Calu3 (cell line): ENCODE measurements at regions not wholly inside any gene's neighbourhood (a gene's known extent, or its start where the extent isn't known, plus 50 kb on each side); places are given as distances from the start of the nearest gene placed in this dataset.

ENCODE experiments used
- BruUV-seq: library from RNA; stranded (reverse); fragments of 400-500 nt; replicated peaks from 2 replicates; lab custom pipeline; 2021; lab: Mats Ljungman, UMichigan
- CTCF ChIA-PET: fragments of 300-600 bp; sonication (Branson Sonifier 250); formaldehyde crosslinking; loops from one replicate; lab custom pipeline; 2022; ENCODE audit warnings: antibody characterized with exemption; lab: Charles Lee
- DNase-seq: peaks from one replicate; pipeline ENCODE4 v3.0.0; 2022
- H3K27ac Mint-ChIP-seq: one replicate; pipeline ENCODE4 v1.8.0; 2022; ENCODE audit warnings: mixed read lengths; ENCODE audit not compliant: unreplicated experiment
- H3K27me3 Mint-ChIP-seq: one replicate; pipeline ENCODE4 v1.8.0; 2022; ENCODE audit warnings: mixed read lengths; ENCODE audit not compliant: unreplicated experiment
- H3K36me3 Mint-ChIP-seq: one replicate; pipeline ENCODE4 v1.8.0; 2022; ENCODE audit warnings: mild to moderate bottlenecking, moderate library complexity, mixed read lengths; ENCODE audit not compliant: insufficient read depth, unreplicated experiment
- H3K4me1 Mint-ChIP-seq: one replicate; pipeline ENCODE4 v1.8.0; 2022; ENCODE audit warnings: mild to moderate bottlenecking, low read depth, mixed read lengths; ENCODE audit not compliant: unreplicated experiment
- H3K4me3 Mint-ChIP-seq: one replicate; pipeline ENCODE4 v1.8.0; 2022; ENCODE audit warnings: mild to moderate bottlenecking, low read depth, moderate library complexity, mixed read lengths; ENCODE audit not compliant: unreplicated experiment
- H3K9me3 Mint-ChIP-seq: one replicate; pipeline ENCODE4 v1.8.0; 2022; ENCODE audit warnings: low read depth, mixed read lengths; ENCODE audit not compliant: unreplicated experiment
- intact Hi-C: fragments of 100-400 bp; cut with micrococcal nuclease; formaldehyde crosslinking; loops from one replicate; pipeline ENCODE4 v1.10.0; 2022; ENCODE audit not compliant: unreplicated experiment
- TF ChIP-seq, protein P1 (sequence below): fragments of 200-600 bp; IDR thresholded peaks from one replicate; pipeline ENCODE4 v1.8.0; 2022; ENCODE audit warnings: antibody characterized with exemption; ENCODE audit not compliant: unreplicated experiment

DNA sequence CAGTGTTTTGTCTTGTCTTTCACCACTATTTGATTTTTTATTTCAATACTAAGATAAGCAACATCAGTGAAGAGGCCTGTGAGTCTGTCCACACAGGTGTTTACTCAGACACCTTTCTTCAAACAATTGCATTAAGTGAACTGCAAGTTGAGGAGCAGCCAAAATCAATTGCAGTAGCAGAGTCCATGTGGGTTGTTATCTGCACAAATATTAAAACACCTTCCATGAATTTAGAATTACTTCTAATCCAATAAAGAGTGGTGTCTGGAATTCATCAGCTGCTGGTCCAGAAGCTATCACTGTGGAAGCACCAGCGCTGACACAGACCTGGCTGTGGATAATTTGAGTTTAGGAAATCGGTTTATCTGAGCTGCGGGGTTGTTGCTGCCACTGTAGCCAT lies 83.5 kb upstream of the FAT3 start:
- Mint-ChIP-seq H3K36me3 (no peaks in the 10 kb centered on the region), H3K9me3 (no peaks in the 10 kb centered on the region), H3K27me3 (no peaks in the 10 kb centered on the region), H3K27ac (no peak overlapping the region), H3K4me1 (no peaks in the 10 kb centered on the region), H3K4me3 (no peak overlapping the region)
- DNase-seq: no peak
- intact Hi-C loops: no loop called here
- no TSS peak for BruUV-seq
- CTCF ChIA-PET: no interaction called here
- TF ChIP-seq, protein P1, sequence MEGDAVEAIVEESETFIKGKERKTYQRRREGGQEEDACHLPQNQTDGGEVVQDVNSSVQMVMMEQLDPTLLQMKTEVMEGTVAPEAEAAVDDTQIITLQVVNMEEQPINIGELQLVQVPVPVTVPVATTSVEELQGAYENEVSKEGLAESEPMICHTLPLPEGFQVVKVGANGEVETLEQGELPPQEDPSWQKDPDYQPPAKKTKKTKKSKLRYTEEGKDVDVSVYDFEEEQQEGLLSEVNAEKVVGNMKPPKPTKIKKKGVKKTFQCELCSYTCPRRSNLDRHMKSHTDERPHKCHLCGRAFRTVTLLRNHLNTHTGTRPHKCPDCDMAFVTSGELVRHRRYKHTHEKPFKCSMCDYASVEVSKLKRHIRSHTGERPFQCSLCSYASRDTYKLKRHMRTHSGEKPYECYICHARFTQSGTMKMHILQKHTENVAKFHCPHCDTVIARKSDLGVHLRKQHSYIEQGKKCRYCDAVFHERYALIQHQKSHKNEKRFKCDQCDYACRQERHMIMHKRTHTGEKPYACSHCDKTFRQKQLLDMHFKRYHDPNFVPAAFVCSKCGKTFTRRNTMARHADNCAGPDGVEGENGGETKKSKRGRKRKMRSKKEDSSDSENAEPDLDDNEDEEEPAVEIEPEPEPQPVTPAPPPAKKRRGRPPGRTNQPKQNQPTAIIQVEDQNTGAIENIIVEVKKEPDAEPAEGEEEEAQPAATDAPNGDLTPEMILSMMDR: no peak

DNA sequence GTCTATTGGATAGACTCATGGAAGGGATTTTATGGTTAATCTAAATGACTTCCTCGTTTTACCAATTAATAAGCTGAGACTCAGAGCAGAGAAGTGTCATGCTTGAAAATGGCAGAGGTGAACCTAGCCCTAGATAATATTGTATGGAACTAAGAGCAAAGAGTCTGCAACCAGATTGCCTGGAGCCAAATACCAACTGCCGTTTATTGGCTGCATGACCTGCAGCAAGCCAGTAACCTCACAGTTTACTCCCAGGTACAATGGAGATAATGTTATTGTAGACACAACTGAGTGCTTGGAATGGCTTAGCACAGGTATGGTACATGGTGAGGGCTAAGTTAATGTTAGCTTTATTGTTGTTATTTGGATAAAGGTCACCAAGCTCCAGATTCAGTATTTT lies 84.6 kb upstream of the FAT3 start:
- Mint-ChIP-seq H3K27me3 (no peaks in the 10 kb centered on the region), H3K9me3 (no peaks in the 10 kb centered on the region), H3K36me3 (no peaks in the 10 kb centered on the region), H3K4me3 (no peak overlapping the region), H3K27ac (no peak overlapping the region), H3K4me1 (no peaks in the 10 kb centered on the region)
- BruUV-seq: no TSS peak
- TF ChIP-seq, protein P1: no peak
- DNase-seq: no peak
- CTCF ChIA-PET: interaction anchor here (0.7 kb wide), 1 partner anchor 488 kb away, joined by 3 read pairs; no protein-coding TSS in a partner anchor
- intact Hi-C loops: no loop called here

DNA sequence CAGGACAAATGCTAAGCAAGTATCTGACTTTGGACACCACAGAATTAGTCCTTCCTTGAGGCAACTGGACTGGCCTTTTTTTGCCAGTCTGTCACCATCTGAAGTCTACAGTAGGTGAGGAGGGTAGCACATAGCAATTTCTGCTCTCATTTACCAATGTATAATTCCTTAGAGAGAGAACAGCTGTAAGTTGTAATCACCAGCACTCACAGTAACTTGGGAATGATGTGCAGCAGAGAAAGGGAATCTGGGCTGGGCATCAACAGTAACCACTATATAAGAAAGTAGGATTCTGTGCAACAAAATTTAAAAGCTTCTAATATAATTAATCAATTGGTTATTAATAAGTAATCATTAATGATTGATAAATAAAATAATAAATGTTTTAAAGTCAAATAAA lies 86.3 kb upstream of the FAT3 start:
- Mint-ChIP-seq H3K36me3 (no peaks in the 10 kb centered on the region), H3K4me1 (no peaks in the 10 kb centered on the region), H3K27me3 (no peaks in the 10 kb centered on the region), H3K4me3 (no peak overlapping the region), H3K9me3 (no peaks in the 10 kb centered on the region), H3K27ac (no peak overlapping the region)
- TF ChIP-seq, protein P1: no peak
- DNase-seq: no peak
- intact Hi-C loops: no loop called here
- BruUV-seq: no TSS peak
- CTCF ChIA-PET: no interaction called here

DNA sequence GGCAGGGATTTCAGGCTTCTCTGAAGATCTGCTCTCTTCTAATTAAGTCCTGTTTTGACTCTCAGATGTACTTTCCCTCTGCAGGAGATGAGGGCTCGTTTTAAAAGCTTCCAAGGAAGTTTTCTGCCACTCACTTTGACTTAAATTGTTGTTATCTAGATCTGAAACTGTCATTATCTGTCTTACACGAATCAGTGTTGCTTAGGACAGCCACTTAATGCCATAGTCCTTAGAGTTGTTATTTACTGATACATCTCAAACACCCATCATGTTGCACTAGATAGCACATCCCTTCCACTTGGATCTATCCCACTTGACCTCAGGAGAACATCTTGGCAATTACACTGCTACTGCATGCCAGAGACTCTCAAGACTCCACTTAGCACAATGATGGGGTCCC lies 86.9 kb upstream of the FAT3 start:
- intact Hi-C loops: no loop called here
- Mint-ChIP-seq H3K36me3 (no peaks in the 10 kb centered on the region), H3K9me3 (no peaks in the 10 kb centered on the region), H3K27me3 (no peaks in the 10 kb centered on the region), H3K4me1 (no peaks in the 10 kb centered on the region), H3K4me3 (no peak overlapping the region), H3K27ac (no peak overlapping the region)
- DNase-seq: no peak
- TF ChIP-seq, protein P1: no peak
- CTCF ChIA-PET: no interaction called here
- BruUV-seq: no TSS peak
